HFFc6 (cell line): ENCODE measurements at regions not wholly inside any gene's neighbourhood (a gene's known extent, or its start where the extent isn't known, plus 50 kb on each side); places are given as distances from the start of the nearest gene placed in this dataset.

ENCODE experiments used
- DNase-seq: peaks from one replicate; pipeline ENCODE4 v3.0.0-alpha.2; 2018
- H3K27ac Mint-ChIP-seq: 2 replicates; pipeline ENCODE4 v1.8.0; 2020; ENCODE audit warnings: mild to moderate bottlenecking, mixed read lengths
- H3K27me3 Mint-ChIP-seq: 2 replicates; pipeline ENCODE4 v1.8.0; 2021; ENCODE audit warnings: mild to moderate bottlenecking, moderate library complexity, mixed read lengths; ENCODE audit not compliant: insufficient read depth
- H3K36me3 Mint-ChIP-seq: 2 replicates; pipeline ENCODE4 v1.8.0; 2021; ENCODE audit warnings: low read depth, mixed read lengths
- H3K4me1 Mint-ChIP-seq: 2 replicates; pipeline ENCODE4 v1.8.0; 2020; ENCODE audit warnings: low read depth, mixed read lengths
- H3K4me3 Mint-ChIP-seq: 2 replicates; pipeline ENCODE4 v1.8.0; 2020; ENCODE audit warnings: mild to moderate bottlenecking, moderate library complexity, mixed read lengths
- H3K9me3 Mint-ChIP-seq: 2 replicates; pipeline ENCODE4 v1.8.0; 2020; ENCODE audit warnings: mild to moderate bottlenecking, mixed read lengths
- CTCF ChIP-seq: fragments of 200-600 bp; sonication (generic); IDR thresholded peaks from 2 replicates; pipeline ENCODE4 v1.5.0; 2021; ENCODE audit warnings: antibody characterized with exemption, mild to moderate bottlenecking

- H3K27me3 Mint-ChIP-seq, result no peaks in the 10 kb centered on the region
- H3K36me3 Mint-ChIP-seq, result no peaks in the 10 kb centered on the region
- no peak for DNase-seq
- TF ChIP-seq CTCF, result no peak
- H3K27ac Mint-ChIP-seq, result no peak overlapping the region
- H3K9me3 Mint-ChIP-seq, result peaks cover 40% of the 10 kb centered on the region
- no peak overlapping the region for H3K4me3 Mint-ChIP-seq
- no peaks in the 10 kb centered on the region for H3K4me1 Mint-ChIP-seq
Measured at GRCh38 chr4:14539246-14539645, 463.0 kb upstream of the CPEB2 start.

- no peaks in the 10 kb centered on the region; the same call in 1 of the 2 replicates for H3K27me3 Mint-ChIP-seq
- H3K4me3 Mint-ChIP-seq, result no peak overlapping the region
- H3K27ac Mint-ChIP-seq, result no peak overlapping the region
- no peaks in the 10 kb centered on the region for H3K4me1 Mint-ChIP-seq
- peaks cover 44% of the 10 kb centered on the region for H3K9me3 Mint-ChIP-seq
- H3K36me3 Mint-ChIP-seq, result no peaks in the 10 kb centered on the region
- no peak for TF ChIP-seq CTCF
- no peak for DNase-seq
Measured at GRCh38 chr4:14545163-14545562, 457.1 kb upstream of the CPEB2 start.

GRCh38 chr4:14545807-14546206 lies 456.5 kb upstream of the CPEB2 start:
- Mint-ChIP-seq H3K4me3 (no peak overlapping the region), H3K27me3 (no peaks in the 10 kb centered on the region; the same call in 1 of the 2 replicates), H3K36me3 (no peaks in the 10 kb centered on the region), H3K9me3 (peaks cover 39% of the 10 kb centered on the region), H3K27ac (no peak overlapping the region), H3K4me1 (no peaks in the 10 kb centered on the region)
- no peak for TF ChIP-seq CTCF
- DNase-seq, result no peak

GRCh38 chr4:14552119-14552518 lies 450.2 kb upstream of the CPEB2 start:
- H3K36me3 Mint-ChIP-seq, result no peaks in the 10 kb centered on the region
- no peak for TF ChIP-seq CTCF
- H3K4me3 Mint-ChIP-seq, result no peak overlapping the region
- no peaks in the 10 kb centered on the region for H3K4me1 Mint-ChIP-seq
- H3K27ac Mint-ChIP-seq, result no peak overlapping the region
- H3K9me3 Mint-ChIP-seq, result peaks cover 25% of the 10 kb centered on the region
- H3K27me3 Mint-ChIP-seq, result no peaks in the 10 kb centered on the region; the same call in none of the 2 replicates
- no peak for DNase-seq

GRCh38 chr4:14559646-14560045 lies 442.6 kb upstream of the CPEB2 start:
- H3K27ac Mint-ChIP-seq, result no peak overlapping the region
- no peak for DNase-seq
- TF ChIP-seq CTCF, result no peak
- no peaks in the 10 kb centered on the region for H3K27me3 Mint-ChIP-seq
- no peaks in the 10 kb centered on the region; the same call in 1 of the 2 replicates for H3K9me3 Mint-ChIP-seq
- H3K4me1 Mint-ChIP-seq, result no peaks in the 10 kb centered on the region
- no peaks in the 10 kb centered on the region for H3K36me3 Mint-ChIP-seq
- H3K4me3 Mint-ChIP-seq, result no peak overlapping the region

- H3K36me3 Mint-ChIP-seq, result no peaks in the 10 kb centered on the region
- H3K9me3 Mint-ChIP-seq, result no peaks in the 10 kb centered on the region; the same call in 1 of the 2 replicates
- H3K4me1 Mint-ChIP-seq, result no peaks in the 10 kb centered on the region
- no peak overlapping the region for H3K27ac Mint-ChIP-seq
- no peaks in the 10 kb centered on the region for H3K27me3 Mint-ChIP-seq
- DNase-seq, result no peak
- TF ChIP-seq CTCF, result no peak
- H3K4me3 Mint-ChIP-seq, result no peak overlapping the region
Measured at GRCh38 chr4:14560577-14560976, 441.7 kb upstream of the CPEB2 start.
